ENCODE measurements at regions not wholly inside any gene's neighbourhood (a gene's known extent, or its start where the extent isn't known, plus 50 kb on each side); places are given as distances from the start of the nearest gene placed in this dataset.

DNA sequence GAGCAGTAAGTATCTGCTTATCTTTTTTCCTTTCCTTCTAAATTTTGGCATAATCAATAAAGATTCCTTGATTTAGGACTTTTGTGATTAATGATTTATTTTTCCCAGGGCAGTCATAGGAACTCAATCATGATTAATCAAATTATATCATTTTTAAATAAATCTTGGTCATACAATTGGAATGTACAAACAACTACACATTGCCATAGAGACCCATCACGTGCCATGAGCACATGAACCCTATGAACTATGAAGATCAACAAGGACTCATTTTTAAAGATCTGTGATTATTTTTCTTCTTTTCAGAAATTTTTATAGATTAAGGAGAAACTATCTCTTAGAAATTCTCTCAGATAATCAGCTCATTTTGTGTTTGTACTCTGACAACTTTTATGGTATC is 622.4 kb downstream of the BCKDHB start:
- Histone ChIP-seq H3K27ac (ENCODE audit: low read depth, low read length, poor library complexity, severe bottlenecking) (no peak overlapping the region), H3K79me2 (ENCODE audit: insufficient read depth, low read depth, low read length) (no peaks in the 10 kb centered on the region), H3K4me2 (ENCODE audit: low read length) (no peak overlapping the region), H3K4me3 (ENCODE audit: low read depth, low read length, poor library complexity, severe bottlenecking) (no peak overlapping the region), H3K9me3 (ENCODE audit: low read length) (no peaks in the 10 kb centered on the region), H2AFZ (ENCODE audit: low read length) (no peak overlapping the region), H4K20me1 (ENCODE audit: insufficient read depth, low read length) (no peaks in the 10 kb centered on the region), H3K4me1 (ENCODE audit: insufficient read depth, low read length, poor library complexity, severe bottlenecking) (no peaks in the 10 kb centered on the region), H3K9me2 (ENCODE audit: insufficient read depth, low read length) (no peaks in the 10 kb centered on the region), H3K36me3 (ENCODE audit: insufficient read depth, low read length) (no peaks in the 10 kb centered on the region)
- TF ChIP-seq, protein P1, sequence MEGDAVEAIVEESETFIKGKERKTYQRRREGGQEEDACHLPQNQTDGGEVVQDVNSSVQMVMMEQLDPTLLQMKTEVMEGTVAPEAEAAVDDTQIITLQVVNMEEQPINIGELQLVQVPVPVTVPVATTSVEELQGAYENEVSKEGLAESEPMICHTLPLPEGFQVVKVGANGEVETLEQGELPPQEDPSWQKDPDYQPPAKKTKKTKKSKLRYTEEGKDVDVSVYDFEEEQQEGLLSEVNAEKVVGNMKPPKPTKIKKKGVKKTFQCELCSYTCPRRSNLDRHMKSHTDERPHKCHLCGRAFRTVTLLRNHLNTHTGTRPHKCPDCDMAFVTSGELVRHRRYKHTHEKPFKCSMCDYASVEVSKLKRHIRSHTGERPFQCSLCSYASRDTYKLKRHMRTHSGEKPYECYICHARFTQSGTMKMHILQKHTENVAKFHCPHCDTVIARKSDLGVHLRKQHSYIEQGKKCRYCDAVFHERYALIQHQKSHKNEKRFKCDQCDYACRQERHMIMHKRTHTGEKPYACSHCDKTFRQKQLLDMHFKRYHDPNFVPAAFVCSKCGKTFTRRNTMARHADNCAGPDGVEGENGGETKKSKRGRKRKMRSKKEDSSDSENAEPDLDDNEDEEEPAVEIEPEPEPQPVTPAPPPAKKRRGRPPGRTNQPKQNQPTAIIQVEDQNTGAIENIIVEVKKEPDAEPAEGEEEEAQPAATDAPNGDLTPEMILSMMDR (conservative IDR thresholded peaks at IDR 0.05; ENCODE audit: low read length): no peak
- no peak for TF ChIP-seq EZH2phosphoT487 (IDR thresholded peaks at IDR 0.05; ENCODE audit: borderline replicate concordance, low read depth, low read length)
- POLR2A ChIA-PET: no interaction called here
- intact Hi-C loops (cut with micrococcal nuclease; ENCODE audit: unreplicated experiment): no loop called here
- CTCF ChIA-PET (ENCODE audit: unreplicated experiment): no interaction called here
- DNase-seq (ENCODE audit: low spot score): no peak
- BruUV-seq (replicated peaks): no TSS peak

DNA sequence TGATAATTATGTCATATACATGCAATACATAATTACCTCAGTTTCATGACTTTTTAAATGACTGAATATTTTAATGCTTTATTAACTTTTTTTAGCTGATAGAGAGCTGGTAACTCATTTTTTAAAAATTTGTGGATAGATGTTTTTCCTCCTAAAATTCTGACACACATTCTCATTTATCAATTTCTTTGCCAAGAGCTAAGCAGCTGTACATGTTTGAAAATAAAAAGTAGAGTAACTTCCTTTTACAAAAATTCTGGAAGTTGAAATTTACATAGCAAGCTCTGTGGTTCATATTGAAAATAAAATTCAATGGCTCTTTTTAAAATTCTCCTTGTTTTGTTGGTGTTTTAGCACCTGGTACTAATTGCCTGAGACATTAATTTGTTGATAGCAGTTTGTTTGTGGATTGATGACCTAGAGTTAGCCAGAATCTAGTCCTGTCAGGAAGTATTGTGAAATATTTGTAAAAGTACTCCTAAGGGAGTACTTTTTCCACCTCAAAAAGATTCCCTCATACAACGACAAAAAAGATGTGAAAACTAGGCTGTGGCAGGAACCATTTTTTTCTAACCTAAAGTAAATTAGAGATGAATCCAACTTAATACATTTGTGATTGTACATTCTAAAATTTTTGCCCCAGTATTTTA is 621.8 kb downstream of the BCKDHB start:
- DNase-seq (ENCODE audit: low spot score): no peak
- H3K9me3 ChIP-seq (ENCODE audit: low read length): no peaks in the 10 kb centered on the region
- H4K20me1 ChIP-seq (ENCODE audit: insufficient read depth, low read length): no peaks in the 10 kb centered on the region
- no peak overlapping the region for H3K4me3 ChIP-seq (ENCODE audit: low read depth, low read length, poor library complexity, severe bottlenecking)
- no peak for TF ChIP-seq EZH2phosphoT487 (IDR thresholded peaks at IDR 0.05; ENCODE audit: borderline replicate concordance, low read depth, low read length)
- TF ChIP-seq, protein P1 (conservative IDR thresholded peaks at IDR 0.05; ENCODE audit: low read length): no peak
- H3K36me3 ChIP-seq (ENCODE audit: insufficient read depth, low read length): no peaks in the 10 kb centered on the region
- CTCF ChIA-PET (ENCODE audit: unreplicated experiment): no interaction called here
- no peak overlapping the region for H3K27ac ChIP-seq (ENCODE audit: low read depth, low read length, poor library complexity, severe bottlenecking)
- no peak overlapping the region for H2AFZ ChIP-seq (ENCODE audit: low read length)
- POLR2A ChIA-PET: interaction anchor here (0.7 kb wide), 2 partner anchors 913 to 1367 kb away, joined by 3 read pairs; no protein-coding TSS in a partner anchor
- H3K4me2 ChIP-seq (ENCODE audit: low read length): no peak overlapping the region
- H3K9me2 ChIP-seq (ENCODE audit: insufficient read depth, low read length): no peaks in the 10 kb centered on the region
- no peaks in the 10 kb centered on the region for H3K79me2 ChIP-seq (ENCODE audit: insufficient read depth, low read depth, low read length)
- intact Hi-C loops (cut with micrococcal nuclease; ENCODE audit: unreplicated experiment): no loop called here
- BruUV-seq (replicated peaks): no TSS peak
- H3K4me1 ChIP-seq (ENCODE audit: insufficient read depth, low read length, poor library complexity, severe bottlenecking): no peaks in the 10 kb centered on the region

DNA sequence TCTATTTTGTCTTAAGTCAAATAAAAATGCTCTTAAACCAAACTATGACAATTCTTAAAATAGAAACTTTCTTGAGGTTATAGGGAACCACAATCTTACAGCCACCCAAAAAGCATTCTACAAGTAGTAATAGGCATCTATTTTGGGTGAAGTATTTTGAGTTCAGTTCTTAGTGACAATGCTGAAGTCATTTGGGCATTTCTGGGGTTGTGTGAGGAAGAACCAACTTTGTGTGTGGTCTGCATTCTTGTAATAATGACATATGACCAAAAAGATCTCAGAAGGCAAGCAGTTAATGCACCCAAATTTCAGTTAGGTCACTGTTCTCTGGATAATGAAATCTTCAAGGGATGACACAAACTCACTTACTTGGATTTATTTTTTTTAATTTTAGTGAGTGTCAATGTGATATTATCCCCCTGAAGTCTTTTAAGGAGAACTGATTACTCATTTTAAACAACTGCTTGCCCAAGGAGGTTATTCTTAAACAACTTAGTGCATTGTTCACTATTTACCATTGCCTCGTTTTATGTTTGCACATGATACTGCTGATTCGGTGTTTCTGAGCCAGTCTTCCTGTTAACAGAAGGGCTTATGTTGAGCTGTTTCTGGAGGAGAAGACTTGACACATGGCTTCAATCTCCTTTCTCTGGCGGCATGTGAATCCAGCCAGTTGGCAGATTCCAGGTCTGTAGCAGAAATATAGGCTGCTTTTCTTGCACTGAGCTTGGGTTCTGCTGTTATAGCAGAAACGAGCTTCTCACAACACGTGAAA is 618.9 kb downstream of the BCKDHB start:
- BruUV-seq (replicated peaks): no TSS peak
- no peak for DNase-seq (ENCODE audit: low spot score)
- Histone ChIP-seq H3K9me2 (ENCODE audit: insufficient read depth, low read length) (no peaks in the 10 kb centered on the region), H3K27ac (ENCODE audit: low read depth, low read length, poor library complexity, severe bottlenecking) (no peak overlapping the region), H4K20me1 (ENCODE audit: insufficient read depth, low read length) (no peaks in the 10 kb centered on the region), H3K4me2 (ENCODE audit: low read length) (no peak overlapping the region), H3K79me2 (ENCODE audit: insufficient read depth, low read depth, low read length) (no peaks in the 10 kb centered on the region), H3K9me3 (ENCODE audit: low read length) (no peaks in the 10 kb centered on the region), H3K4me1 (ENCODE audit: insufficient read depth, low read length, poor library complexity, severe bottlenecking) (no peaks in the 10 kb centered on the region), H3K4me3 (ENCODE audit: low read depth, low read length, poor library complexity, severe bottlenecking) (no peak overlapping the region), H2AFZ (ENCODE audit: low read length) (no peak overlapping the region), H3K36me3 (ENCODE audit: insufficient read depth, low read length) (no peaks in the 10 kb centered on the region)
- ChIA-PET POLR2A (interaction anchor here (0.7 kb wide), 1 partner anchor 10 kb away, joined by 3 read pairs; no protein-coding TSS in a partner anchor), CTCF (ENCODE audit: unreplicated experiment) (no interaction called here)
- intact Hi-C loops (cut with micrococcal nuclease; ENCODE audit: unreplicated experiment): no loop called here
- TF ChIP-seq, protein P1 (conservative IDR thresholded peaks at IDR 0.05; ENCODE audit: low read length): no peak
- no peak for TF ChIP-seq EZH2phosphoT487 (IDR thresholded peaks at IDR 0.05; ENCODE audit: borderline replicate concordance, low read depth, low read length)
